GM23248 (cell line): ENCODE measurements at regions not wholly inside any gene's neighbourhood (a gene's known extent, or its start where the extent isn't known, plus 50 kb on each side); places are given as distances from the start of the nearest gene placed in this dataset.

Experiments used
- EZH2 ChIP-seq: fragments of 200-600 bp; sonication (generic); IDR thresholded peaks from 2 replicates; pipeline ENCODE4 v1.6.1; 2018; ENCODE audit warnings: antibody characterized with exemption, mild to moderate bottlenecking; ENCODE audit not compliant: insufficient read depth, poor library complexity, severe bottlenecking
- EZH2phosphoT487 ChIP-seq: fragments of 200-600 bp; sonication (generic); IDR thresholded peaks from 2 replicates; pipeline ENCODE4 v1.6.1; 2018; ENCODE audit warnings: antibody characterized with exemption, moderate library complexity, mild to moderate bottlenecking, low read depth; ENCODE audit not compliant: insufficient read depth

DNA sequence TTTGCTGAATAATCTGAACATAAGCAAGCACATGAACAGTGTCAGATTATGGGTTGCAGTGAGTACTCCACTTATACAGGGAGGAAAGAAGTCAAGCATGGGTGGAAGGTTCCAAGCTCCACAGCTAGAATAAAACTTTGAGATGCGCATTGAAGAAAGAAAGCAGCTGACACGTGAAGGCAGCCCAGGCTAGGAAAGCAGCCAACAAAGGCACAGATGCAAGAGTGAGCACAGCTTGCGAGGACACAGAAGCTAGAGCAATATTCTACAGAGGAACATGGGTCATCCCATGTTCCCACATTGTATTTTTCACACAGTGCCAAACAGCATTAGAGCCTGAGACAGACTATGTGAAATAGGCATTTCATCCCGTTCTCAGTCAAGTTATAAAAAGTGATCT, 194.6 kb upstream of the TBX20 start:
- no peak for TF ChIP-seq EZH2
- TF ChIP-seq EZH2phosphoT487: no peak
